ENCODE measurements at regions not wholly inside any gene's neighbourhood (a gene's known extent, or its start where the extent isn't known, plus 50 kb on each side); places are given as distances from the start of the nearest gene placed in this dataset.

DNA sequence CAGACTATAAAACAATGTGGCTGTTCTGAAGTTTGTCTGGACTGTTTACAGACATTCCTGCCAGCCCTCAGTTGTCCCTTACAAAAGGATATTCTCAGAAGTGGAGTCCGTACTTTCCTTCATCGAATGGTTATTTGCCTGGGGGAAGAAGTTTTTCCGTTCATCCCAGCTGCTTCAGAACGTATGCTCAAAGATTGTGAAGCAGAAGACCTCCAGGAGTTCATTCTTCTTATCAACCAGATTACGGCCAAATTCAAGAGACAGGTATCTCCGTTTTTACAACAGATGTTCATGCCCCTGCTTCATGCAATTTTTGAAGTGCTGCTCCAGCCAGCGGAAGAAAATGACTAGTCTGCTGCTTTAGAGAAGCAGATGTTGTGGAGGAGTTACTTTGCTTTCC, 174.3 kb upstream of the NUPR2 start:
- DNase-seq (ENCODE audit: low read depth), result no peak
- TF ChIP-seq, protein P1, sequence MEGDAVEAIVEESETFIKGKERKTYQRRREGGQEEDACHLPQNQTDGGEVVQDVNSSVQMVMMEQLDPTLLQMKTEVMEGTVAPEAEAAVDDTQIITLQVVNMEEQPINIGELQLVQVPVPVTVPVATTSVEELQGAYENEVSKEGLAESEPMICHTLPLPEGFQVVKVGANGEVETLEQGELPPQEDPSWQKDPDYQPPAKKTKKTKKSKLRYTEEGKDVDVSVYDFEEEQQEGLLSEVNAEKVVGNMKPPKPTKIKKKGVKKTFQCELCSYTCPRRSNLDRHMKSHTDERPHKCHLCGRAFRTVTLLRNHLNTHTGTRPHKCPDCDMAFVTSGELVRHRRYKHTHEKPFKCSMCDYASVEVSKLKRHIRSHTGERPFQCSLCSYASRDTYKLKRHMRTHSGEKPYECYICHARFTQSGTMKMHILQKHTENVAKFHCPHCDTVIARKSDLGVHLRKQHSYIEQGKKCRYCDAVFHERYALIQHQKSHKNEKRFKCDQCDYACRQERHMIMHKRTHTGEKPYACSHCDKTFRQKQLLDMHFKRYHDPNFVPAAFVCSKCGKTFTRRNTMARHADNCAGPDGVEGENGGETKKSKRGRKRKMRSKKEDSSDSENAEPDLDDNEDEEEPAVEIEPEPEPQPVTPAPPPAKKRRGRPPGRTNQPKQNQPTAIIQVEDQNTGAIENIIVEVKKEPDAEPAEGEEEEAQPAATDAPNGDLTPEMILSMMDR (conservative IDR thresholded peaks at IDR 0.05; ENCODE audit: low read depth, low read length), result no peak

DNA sequence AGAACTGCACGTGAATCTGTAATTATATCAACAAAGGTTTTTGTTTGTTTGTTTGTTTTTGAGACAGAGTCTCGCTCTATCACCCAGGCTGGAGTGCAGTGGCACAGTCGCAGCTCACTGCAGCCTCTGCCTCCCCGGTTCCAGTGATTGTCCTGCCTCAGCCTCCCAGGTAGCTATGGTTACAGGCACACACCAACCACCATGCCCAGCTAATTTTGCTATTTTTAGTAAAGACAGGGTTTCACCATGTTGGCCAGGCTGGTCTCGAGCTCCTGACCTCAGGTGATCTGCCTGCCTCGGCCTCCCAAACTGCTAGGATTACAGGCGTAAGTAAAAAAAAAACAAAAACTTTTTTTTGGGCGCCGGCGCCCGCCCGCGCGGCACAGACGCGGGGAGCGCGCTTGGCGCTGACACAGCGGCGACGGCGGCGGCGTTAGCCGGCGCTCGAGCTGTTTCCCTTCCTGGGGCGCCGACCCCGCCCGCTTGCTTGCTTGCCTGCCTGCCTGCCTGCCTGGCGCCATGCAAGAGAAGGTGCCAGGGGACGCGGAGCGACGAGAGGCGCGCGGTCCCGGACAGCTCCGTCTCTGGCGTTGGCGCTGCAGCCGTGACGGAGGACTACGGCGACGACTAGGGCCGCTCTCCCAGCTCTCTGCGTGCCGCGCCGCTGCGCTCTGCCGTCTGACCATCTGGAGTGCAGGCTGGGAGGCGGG, 171.4 kb upstream of the NUPR2 start:
- DNase-seq (ENCODE audit: low read depth), result peak; percentile 1
- peak overlapping the region; percentile 17 for H3K4me3 ChIP-seq (ENCODE audit: low read depth, low read length)
- TF ChIP-seq, protein P1 (conservative IDR thresholded peaks at IDR 0.05; ENCODE audit: low read depth, low read length), result no peak

More for the DNA sequence above, 174.3 kb upstream of the NUPR2 start:
- H3K4me3 ChIP-seq (ENCODE audit: low read depth, low read length), result no peak overlapping the region

DNA sequence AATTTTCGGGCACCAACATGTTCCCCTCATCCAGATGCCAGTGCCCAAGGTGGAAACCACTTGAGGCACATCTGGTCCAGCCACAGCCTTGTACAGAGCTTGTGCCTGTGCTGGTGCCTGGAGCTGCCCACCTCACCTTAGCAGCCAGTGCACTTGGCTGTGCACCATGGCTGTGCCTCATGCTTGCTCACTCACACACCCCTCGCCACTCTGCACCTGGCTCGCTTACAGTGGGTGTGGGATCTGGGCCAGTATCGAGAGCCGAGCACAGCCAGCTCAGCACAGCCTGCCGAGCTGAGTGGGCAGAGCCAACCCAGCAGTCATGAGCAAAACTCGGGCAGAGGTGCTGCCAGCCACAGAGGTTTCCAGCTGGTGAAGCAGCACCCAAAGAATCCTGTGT, 139.9 kb upstream of the NUPR2 start:
- no peak overlapping the region for H3K4me3 ChIP-seq (ENCODE audit: low read depth, low read length)
- TF ChIP-seq, protein P1 (conservative IDR thresholded peaks at IDR 0.05; ENCODE audit: low read depth, low read length), result no peak
- DNase-seq (ENCODE audit: low read depth), result no peak

DNA sequence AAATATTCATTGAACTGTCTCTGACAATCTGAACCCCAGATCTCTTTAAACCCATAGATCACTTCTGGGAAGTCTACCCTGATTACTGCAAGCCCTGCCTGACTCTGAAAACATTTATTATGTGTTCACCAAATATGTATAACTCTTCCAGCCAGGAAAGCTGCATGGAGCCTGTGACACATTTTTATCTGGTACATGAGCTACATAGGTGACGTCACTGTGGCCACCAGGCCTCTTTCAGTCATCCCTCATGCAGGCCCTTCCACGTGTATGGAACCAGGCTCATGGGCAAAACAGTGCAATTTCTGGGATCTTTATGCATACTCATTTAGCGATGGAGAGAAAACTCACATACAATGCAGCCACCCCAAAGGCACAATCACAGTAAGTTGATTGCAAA, 133.9 kb upstream of the NUPR2 start:
- no peak overlapping the region for H3K4me3 ChIP-seq (ENCODE audit: low read depth, low read length)
- DNase-seq (ENCODE audit: low read depth), result no peak
- TF ChIP-seq, protein P1 (conservative IDR thresholded peaks at IDR 0.05; ENCODE audit: low read depth, low read length), result no peak

DNA sequence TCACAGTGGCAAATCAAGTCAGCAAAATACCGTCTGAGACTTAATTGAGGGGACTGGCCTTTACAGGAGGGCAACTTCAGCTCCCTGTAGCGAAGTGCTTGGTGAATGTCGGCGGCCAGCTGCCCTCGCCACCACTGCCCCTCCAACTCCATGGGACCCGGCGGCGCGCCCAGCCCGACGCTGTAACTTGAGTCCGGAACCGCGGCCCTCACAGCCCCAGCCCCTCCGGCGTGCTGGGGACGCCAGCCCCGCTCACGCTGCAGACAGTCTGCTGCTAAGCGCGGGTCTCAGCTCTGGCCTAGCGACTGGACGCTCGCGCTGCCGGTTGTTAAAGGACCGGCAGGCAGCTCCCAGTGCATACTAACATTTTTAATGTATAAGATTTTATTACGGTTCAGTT, 113.4 kb upstream of the NUPR2 start:
- no peak for DNase-seq (ENCODE audit: low read depth)
- TF ChIP-seq, protein P1 (conservative IDR thresholded peaks at IDR 0.05; ENCODE audit: low read depth, low read length), result no peak

DNA sequence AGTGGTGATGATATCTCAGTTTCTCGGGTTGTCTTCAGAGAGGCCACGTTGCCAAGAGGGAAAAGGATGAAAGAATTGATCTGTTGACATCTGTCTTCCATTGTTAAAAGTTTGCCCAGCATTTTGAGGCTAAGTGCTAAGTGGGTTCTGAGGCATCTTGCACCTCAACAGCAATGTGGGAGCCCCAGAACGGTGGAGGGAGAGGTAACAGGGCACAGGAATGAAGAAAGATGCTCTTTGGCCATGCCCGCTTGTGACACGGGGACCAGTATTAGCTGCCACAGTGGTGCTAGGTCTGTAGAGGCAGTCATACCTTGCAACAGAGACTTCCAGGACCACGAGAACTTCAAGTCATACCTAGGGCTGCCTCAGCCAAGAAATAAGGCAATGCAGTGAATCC, 106.6 kb upstream of the NUPR2 start:
- no peak overlapping the region for H3K4me3 ChIP-seq (ENCODE audit: low read depth, low read length)
- no peak for DNase-seq (ENCODE audit: low read depth)
- TF ChIP-seq, protein P1 (conservative IDR thresholded peaks at IDR 0.05; ENCODE audit: low read depth, low read length), result no peak

More for the DNA sequence above, 113.4 kb upstream of the NUPR2 start:
- no peak overlapping the region for H3K4me3 ChIP-seq (ENCODE audit: low read depth, low read length)

DNA sequence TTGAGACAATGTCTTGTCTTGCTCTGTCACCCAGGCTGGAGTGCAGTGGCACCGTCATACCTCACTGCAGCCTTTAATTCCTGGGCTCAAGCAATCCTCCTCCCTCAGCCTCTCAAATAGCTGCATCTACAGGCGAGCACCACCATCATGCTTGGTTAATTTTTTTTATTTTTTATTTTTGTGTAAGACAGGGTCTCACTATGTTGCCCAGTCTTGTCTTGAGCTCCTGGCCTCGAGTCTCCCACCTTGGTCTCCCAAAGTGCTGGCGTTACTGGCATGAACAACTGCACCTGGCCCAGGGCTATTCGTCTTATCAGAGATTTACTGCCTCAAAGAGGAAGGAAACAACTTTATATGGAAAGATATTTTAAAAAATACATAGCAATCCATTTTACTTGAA, 102.8 kb upstream of the NUPR2 start:
- no peak for DNase-seq (ENCODE audit: low read depth)
- no peak overlapping the region for H3K4me3 ChIP-seq (ENCODE audit: low read depth, low read length)
- TF ChIP-seq, protein P1 (conservative IDR thresholded peaks at IDR 0.05; ENCODE audit: low read depth, low read length), result no peak
